ENCODE measurements at regions not wholly inside any gene's neighbourhood (a gene's known extent, or its start where the extent isn't known, plus 50 kb on each side); places are given as distances from the start of the nearest gene placed in this dataset.

- H3K27me3 ChIP-seq (replicated peaks) = no peaks in the 10 kb centered on the region
- DNase-seq = no peak
- no peak overlapping the region for H3K4me3 ChIP-seq (ENCODE audit: low read depth, low read length)
- H3K36me3 ChIP-seq (replicated peaks) = no peaks in the 10 kb centered on the region
- in situ Hi-C loops (cut with HindIII; ENCODE audit: low pct_ligation_motif_present, low sequenced_read_pairs) = no loop called here
- TF ChIP-seq CTCF (IDR thresholded peaks at IDR 0.05; ENCODE audit: low read depth, low read length, missing control alignments) = no peak
- no peak overlapping the region for H3K27ac ChIP-seq
These were observed 172.1 kb downstream of the GADD45G start for GRCh38 chr9:89776795-89777525.

- DNase-seq = no peak
- TF ChIP-seq CTCF (IDR thresholded peaks at IDR 0.05; ENCODE audit: low read depth, low read length, missing control alignments) = no peak
- Histone ChIP-seq H3K27ac (no peak overlapping the region), H3K4me3 (ENCODE audit: low read depth, low read length) (no peak overlapping the region), H3K36me3 (replicated peaks) (no peaks in the 10 kb centered on the region), H3K27me3 (replicated peaks) (no peaks in the 10 kb centered on the region)
- in situ Hi-C loops (cut with HindIII; ENCODE audit: low pct_ligation_motif_present, low sequenced_read_pairs) = no loop called here
These were observed 172.7 kb downstream of the GADD45G start for GRCh38 chr9:89777544-89777943.

GRCh38 chr9:89778100-89779090 is 173.6 kb downstream of the GADD45G start:
- Histone ChIP-seq H3K27ac (no peak overlapping the region), H3K27me3 (replicated peaks) (no peaks in the 10 kb centered on the region), H3K36me3 (replicated peaks) (no peaks in the 10 kb centered on the region), H3K4me3 (ENCODE audit: low read depth, low read length) (no peak overlapping the region)
- in situ Hi-C loops (cut with HindIII; ENCODE audit: low pct_ligation_motif_present, low sequenced_read_pairs) = no loop called here
- no peak for DNase-seq
- no peak for TF ChIP-seq CTCF (IDR thresholded peaks at IDR 0.05; ENCODE audit: low read depth, low read length, missing control alignments)

GRCh38 chr9:89779405-89780203 is 174.8 kb downstream of the GADD45G start:
- Histone ChIP-seq H3K27me3 (replicated peaks) (no peaks in the 10 kb centered on the region), H3K36me3 (replicated peaks) (no peaks in the 10 kb centered on the region), H3K4me3 (ENCODE audit: low read depth, low read length) (no peak overlapping the region), H3K27ac (no peak overlapping the region)
- in situ Hi-C loops (cut with HindIII; ENCODE audit: low pct_ligation_motif_present, low sequenced_read_pairs) = no loop called here
- no peak for TF ChIP-seq CTCF (IDR thresholded peaks at IDR 0.05; ENCODE audit: low read depth, low read length, missing control alignments)
- no peak for DNase-seq

GRCh38 chr9:89780959-89781358 is 176.1 kb downstream of the GADD45G start:
- TF ChIP-seq CTCF (IDR thresholded peaks at IDR 0.05; ENCODE audit: low read depth, low read length, missing control alignments) = no peak
- in situ Hi-C loops (cut with HindIII; ENCODE audit: low pct_ligation_motif_present, low sequenced_read_pairs) = no loop called here
- no peaks in the 10 kb centered on the region for H3K36me3 ChIP-seq (replicated peaks)
- H3K27me3 ChIP-seq (replicated peaks) = no peaks in the 10 kb centered on the region
- no peak overlapping the region for H3K27ac ChIP-seq
- H3K4me3 ChIP-seq (ENCODE audit: low read depth, low read length) = no peak overlapping the region
- no peak for DNase-seq

All from brain microvascular endothelial cell (primary cell).